ENCODE measurements at regions not wholly inside any gene's neighbourhood (a gene's known extent, or its start where the extent isn't known, plus 50 kb on each side); places are given as distances from the start of the nearest gene placed in this dataset.

GRCh38 chr11:97048481-97048880 lies 658.7 kb downstream of the JRKL start:
- TF ChIP-seq, protein P1, sequence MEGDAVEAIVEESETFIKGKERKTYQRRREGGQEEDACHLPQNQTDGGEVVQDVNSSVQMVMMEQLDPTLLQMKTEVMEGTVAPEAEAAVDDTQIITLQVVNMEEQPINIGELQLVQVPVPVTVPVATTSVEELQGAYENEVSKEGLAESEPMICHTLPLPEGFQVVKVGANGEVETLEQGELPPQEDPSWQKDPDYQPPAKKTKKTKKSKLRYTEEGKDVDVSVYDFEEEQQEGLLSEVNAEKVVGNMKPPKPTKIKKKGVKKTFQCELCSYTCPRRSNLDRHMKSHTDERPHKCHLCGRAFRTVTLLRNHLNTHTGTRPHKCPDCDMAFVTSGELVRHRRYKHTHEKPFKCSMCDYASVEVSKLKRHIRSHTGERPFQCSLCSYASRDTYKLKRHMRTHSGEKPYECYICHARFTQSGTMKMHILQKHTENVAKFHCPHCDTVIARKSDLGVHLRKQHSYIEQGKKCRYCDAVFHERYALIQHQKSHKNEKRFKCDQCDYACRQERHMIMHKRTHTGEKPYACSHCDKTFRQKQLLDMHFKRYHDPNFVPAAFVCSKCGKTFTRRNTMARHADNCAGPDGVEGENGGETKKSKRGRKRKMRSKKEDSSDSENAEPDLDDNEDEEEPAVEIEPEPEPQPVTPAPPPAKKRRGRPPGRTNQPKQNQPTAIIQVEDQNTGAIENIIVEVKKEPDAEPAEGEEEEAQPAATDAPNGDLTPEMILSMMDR (IDR thresholded peaks at IDR 0.05), result no peak
- TF ChIP-seq EZH2 (IDR thresholded peaks at IDR 0.05), result no peak
